Pulmonary artery endothelial cell (primary cell): ENCODE measurements at regions not wholly inside any gene's neighbourhood (a gene's known extent, or its start where the extent isn't known, plus 50 kb on each side); places are given as distances from the start of the nearest gene placed in this dataset.

ENCODE experiments used
- DNase-seq: peaks from one replicate; pipeline ENCODE4 v3.0.0-alpha.2; 2011; ENCODE audit warnings: low read depth, low spot score

- DNase-seq, result no peak
Measured at GRCh38 chr2:224325941-224326340, 76.0 kb downstream of the FAM124B start.

- no peak for DNase-seq
Measured at GRCh38 chr2:224324604-224325003, 77.3 kb downstream of the FAM124B start.

GRCh38 chr2:224320660-224321059 lies 81.2 kb downstream of the FAM124B start:
- no peak for DNase-seq

GRCh38 chr2:224319750-224320149 lies 82.2 kb downstream of the FAM124B start:
- no peak for DNase-seq

- DNase-seq, result no peak
Measured at GRCh38 chr2:224312741-224313140, 89.2 kb downstream of the FAM124B start.

GRCh38 chr2:224310943-224311625 lies 90.8 kb downstream of the FAM124B start:
- DNase-seq, result no peak

GRCh38 chr2:224309176-224309575 lies 92.7 kb downstream of the FAM124B start:
- DNase-seq, result no peak

- no peak for DNase-seq
Measured at GRCh38 chr2:224308272-224308911, 93.5 kb downstream of the FAM124B start.

- DNase-seq, result no peak
Measured at GRCh38 chr2:224302952-224303351, 99.0 kb downstream of the FAM124B start.

- no peak for DNase-seq
Measured at GRCh38 chr2:224293976-224294375, 107.9 kb downstream of the FAM124B start.

- DNase-seq, result no peak
Measured at GRCh38 chr2:224287531-224287930, 114.4 kb downstream of the FAM124B start.

- DNase-seq, result no peak
Measured at GRCh38 chr2:224286923-224287322, 115.0 kb downstream of the FAM124B start.

GRCh38 chr2:224284134-224284946 lies 117.6 kb downstream of the FAM124B start:
- no peak for DNase-seq

GRCh38 chr2:224283466-224283965 lies 118.4 kb downstream of the FAM124B start:
- DNase-seq, result no peak

- no peak for DNase-seq
Measured at GRCh38 chr2:224281374-224281773, 120.5 kb downstream of the FAM124B start.

GRCh38 chr2:224278531-224278930 lies 123.4 kb downstream of the FAM124B start:
- no peak for DNase-seq

GRCh38 chr2:224276251-224276650 lies 125.7 kb downstream of the FAM124B start:
- DNase-seq, result no peak

- no peak for DNase-seq
Measured at GRCh38 chr2:224272237-224272910, 129.5 kb downstream of the FAM124B start.

- no peak for DNase-seq
Measured at GRCh38 chr2:224271617-224272236, 130.2 kb downstream of the FAM124B start.

GRCh38 chr2:224268441-224268840 lies 133.5 kb downstream of the FAM124B start:
- DNase-seq, result peak; percentile 15

GRCh38 chr2:224264259-224264658 lies 137.6 kb downstream of the FAM124B start:
- no peak for DNase-seq
